Mucosa of rectum (tissue), 2 donors: ENCODE measurements at regions not wholly inside any gene's neighbourhood (a gene's known extent, or its start where the extent isn't known, plus 50 kb on each side); places are given as distances from the start of the nearest gene placed in this dataset.

Experiments used
- H3K27ac ChIP-seq, 2 donors: one replicate each; pipeline ENCODE4 v1.7.0; 2013; ENCODE audit warnings: inconsistent platforms in 2 of 2, low read depth in 2 of 2, low read length in 2 of 2
- H3K27me3 ChIP-seq, 2 donors: one replicate each; pipeline ENCODE4 v1.7.0; 2013; ENCODE audit warnings: low read length in 2 of 2; ENCODE audit not compliant: control insufficient read depth in 2 of 2, insufficient read depth in 2 of 2
- H3K36me3 ChIP-seq, 2 donors: one replicate each; pipeline ENCODE4 v1.7.0; 2013; ENCODE audit warnings: low read length in 2 of 2; ENCODE audit not compliant: control insufficient read depth in 2 of 2, insufficient read depth in 2 of 2
- H3K4me1 ChIP-seq, 2 donors: one replicate each; pipeline ENCODE4 v1.7.0; 2013; ENCODE audit warnings: low read length in 2 of 2, mild to moderate bottlenecking in 1 of 2; ENCODE audit not compliant: control insufficient read depth in 2 of 2, insufficient read depth in 2 of 2
- H3K4me3 ChIP-seq, 2 donors: one replicate each; pipeline ENCODE4 v1.7.0; 2013; ENCODE audit warnings: low read length in 2 of 2
- H3K9ac ChIP-seq, 2 donors: one replicate each; pipeline ENCODE4 v1.7.0; 2013; ENCODE audit warnings: low read length in 2 of 2, low read depth in 1 of 2, mild to moderate bottlenecking in 1 of 2
- H3K9me3 ChIP-seq, 2 donors: one replicate each; pipeline ENCODE4 v1.7.0; 2013; ENCODE audit warnings: low read length in 2 of 2; ENCODE audit not compliant: control insufficient read depth in 2 of 2
- donor health status: healthy.
- donor health status: Normal muscosa, but diverticular disease.

GRCh38 chr2:236337465-236338325 lies 73.5 kb upstream of the ASB18 start:
- H3K27me3 ChIP-seq: no peaks in the 10 kb centered on the region
- no peak overlapping the region for H3K9ac ChIP-seq
- H3K9me3 ChIP-seq: no peaks in the 10 kb centered on the region
- H3K36me3 ChIP-seq: no peaks in the 10 kb centered on the region
- H3K4me1 ChIP-seq: peaks cover 8 to 12% of the 10 kb centered on the region in 2 donors
- H3K27ac ChIP-seq: peak overlapping the region; percentile 2 to 48
- peak overlapping the region in 1 of 2 donors; percentile 50 for H3K4me3 ChIP-seq

GRCh38 chr2:236338495-236339184 lies 74.4 kb upstream of the ASB18 start:
- Histone ChIP-seq H3K9ac (no peak overlapping the region), H3K9me3 (no peaks in the 10 kb centered on the region), H3K36me3 (no peaks in the 10 kb centered on the region), H3K27ac (no peak overlapping the region), H3K4me1 (peaks cover 8 to 12% of the 10 kb centered on the region in 2 donors), H3K27me3 (no peaks in the 10 kb centered on the region), H3K4me3 (no peak overlapping the region)

- no peaks in the 10 kb centered on the region for H3K9me3 ChIP-seq
- no peak overlapping the region for H3K9ac ChIP-seq
- H3K4me1 ChIP-seq: peaks cover 8 to 12% of the 10 kb centered on the region in 2 donors
- no peak overlapping the region for H3K27ac ChIP-seq
- no peaks in the 10 kb centered on the region for H3K36me3 ChIP-seq
- H3K4me3 ChIP-seq: no peak overlapping the region
- no peaks in the 10 kb centered on the region for H3K27me3 ChIP-seq
These were observed 76.0 kb upstream of the ASB18 start for GRCh38 chr2:236340251-236340650.

GRCh38 chr2:236341067-236341466 lies 76.9 kb upstream of the ASB18 start:
- H3K27me3 ChIP-seq: no peaks in the 10 kb centered on the region
- no peaks in the 10 kb centered on the region for H3K36me3 ChIP-seq
- H3K9me3 ChIP-seq: no peaks in the 10 kb centered on the region
- no peak overlapping the region for H3K4me3 ChIP-seq
- H3K4me1 ChIP-seq: peaks cover 8 to 12% of the 10 kb centered on the region in 2 donors
- no peak overlapping the region for H3K27ac ChIP-seq
- no peak overlapping the region for H3K9ac ChIP-seq

- Histone ChIP-seq H3K36me3 (no peaks in the 10 kb centered on the region), H3K27ac (no peak overlapping the region), H3K9ac (no peak overlapping the region)
These were observed 77.5 kb upstream of the ASB18 start for GRCh38 chr2:236341721-236342120.

GRCh38 chr2:236342507-236342906 lies 78.3 kb upstream of the ASB18 start:
- Histone ChIP-seq H3K9ac (no peak overlapping the region), H3K4me3 (no peak overlapping the region), H3K27me3 (no peaks in the 10 kb centered on the region), H3K36me3 (no peaks in the 10 kb centered on the region), H3K4me1 (peaks cover 5 to 6% of the 10 kb centered on the region in 2 donors), H3K27ac (no peak overlapping the region), H3K9me3 (no peaks in the 10 kb centered on the region)

More at GRCh38 chr2:236341721-236342120, 77.5 kb upstream of the ASB18 start:
- H3K9me3 ChIP-seq: no peaks in the 10 kb centered on the region
- H3K27me3 ChIP-seq: no peaks in the 10 kb centered on the region
- peaks cover 8 to 12% of the 10 kb centered on the region in 2 donors for H3K4me1 ChIP-seq
- H3K4me3 ChIP-seq: no peak overlapping the region

GRCh38 chr2:236342951-236343350 lies 78.7 kb upstream of the ASB18 start:
- no peaks in the 10 kb centered on the region for H3K27me3 ChIP-seq
- no peak overlapping the region for H3K9ac ChIP-seq
- H3K9me3 ChIP-seq: no peaks in the 10 kb centered on the region
- no peak overlapping the region for H3K4me3 ChIP-seq
- peaks cover 1 to 4% of the 10 kb centered on the region in 2 donors for H3K4me1 ChIP-seq
- no peak overlapping the region for H3K27ac ChIP-seq
- no peaks in the 10 kb centered on the region for H3K36me3 ChIP-seq

- no peak overlapping the region for H3K27ac ChIP-seq
These were observed 79.4 kb upstream of the ASB18 start for GRCh38 chr2:236343400-236344161.

GRCh38 chr2:236344446-236344845 lies 80.2 kb upstream of the ASB18 start:
- H3K9ac ChIP-seq: no peak overlapping the region
- no peaks in the 10 kb centered on the region for H3K4me1 ChIP-seq
- H3K9me3 ChIP-seq: no peaks in the 10 kb centered on the region
- H3K27ac ChIP-seq: no peak overlapping the region
- H3K27me3 ChIP-seq: peaks cover 0 to 4% of the 10 kb centered on the region in 2 donors
- H3K4me3 ChIP-seq: no peak overlapping the region
- H3K36me3 ChIP-seq: no peaks in the 10 kb centered on the region

More at GRCh38 chr2:236343400-236344161, 79.4 kb upstream of the ASB18 start:
- peaks cover 0 to 3% of the 10 kb centered on the region in 2 donors for H3K4me1 ChIP-seq
- H3K9me3 ChIP-seq: no peaks in the 10 kb centered on the region
- H3K4me3 ChIP-seq: no peak overlapping the region
- H3K27me3 ChIP-seq: peaks cover 0 to 4% of the 10 kb centered on the region in 2 donors
- H3K36me3 ChIP-seq: no peaks in the 10 kb centered on the region
- H3K9ac ChIP-seq: no peak overlapping the region
